Stimulated activated CD8-positive, alpha-beta memory T cell treated with anti-CD3 and anti-CD28 coated beads, Interleukin-2, amount 100 ng/mL, for 48 hours (primary cell): ENCODE measurements at regions not wholly inside any gene's neighbourhood (a gene's known extent, or its start where the extent isn't known, plus 50 kb on each side); places are given as distances from the start of the nearest gene placed in this dataset.

ENCODE experiments used
- DNase-seq, 2 donors: peaks; one replicate each; pipeline ENCODE4 v3.0.0-alpha.2; 2020; ENCODE audit warnings: low read depth in 2 of 2

DNA sequence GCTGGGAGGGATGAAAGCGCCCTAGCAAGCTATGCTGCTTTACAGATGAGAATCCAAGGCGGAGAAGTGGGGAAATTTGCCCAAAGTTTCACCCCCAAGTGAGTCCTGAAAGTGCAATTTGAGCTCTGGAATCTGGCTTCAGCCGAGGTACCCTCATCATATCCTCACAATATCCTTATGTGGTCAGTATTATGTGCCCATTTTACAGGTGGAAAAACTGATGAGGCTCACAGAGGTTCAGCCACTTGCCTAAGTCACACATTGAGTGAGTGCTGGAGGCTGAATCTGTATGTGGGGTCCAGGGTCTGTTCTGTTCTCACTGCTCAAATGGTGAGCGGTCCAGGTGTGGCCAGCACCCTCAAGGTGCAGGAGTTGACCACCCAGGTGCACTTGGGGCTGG lies 85.3 kb downstream of the MATN1 start:
- no peak for DNase-seq

DNA sequence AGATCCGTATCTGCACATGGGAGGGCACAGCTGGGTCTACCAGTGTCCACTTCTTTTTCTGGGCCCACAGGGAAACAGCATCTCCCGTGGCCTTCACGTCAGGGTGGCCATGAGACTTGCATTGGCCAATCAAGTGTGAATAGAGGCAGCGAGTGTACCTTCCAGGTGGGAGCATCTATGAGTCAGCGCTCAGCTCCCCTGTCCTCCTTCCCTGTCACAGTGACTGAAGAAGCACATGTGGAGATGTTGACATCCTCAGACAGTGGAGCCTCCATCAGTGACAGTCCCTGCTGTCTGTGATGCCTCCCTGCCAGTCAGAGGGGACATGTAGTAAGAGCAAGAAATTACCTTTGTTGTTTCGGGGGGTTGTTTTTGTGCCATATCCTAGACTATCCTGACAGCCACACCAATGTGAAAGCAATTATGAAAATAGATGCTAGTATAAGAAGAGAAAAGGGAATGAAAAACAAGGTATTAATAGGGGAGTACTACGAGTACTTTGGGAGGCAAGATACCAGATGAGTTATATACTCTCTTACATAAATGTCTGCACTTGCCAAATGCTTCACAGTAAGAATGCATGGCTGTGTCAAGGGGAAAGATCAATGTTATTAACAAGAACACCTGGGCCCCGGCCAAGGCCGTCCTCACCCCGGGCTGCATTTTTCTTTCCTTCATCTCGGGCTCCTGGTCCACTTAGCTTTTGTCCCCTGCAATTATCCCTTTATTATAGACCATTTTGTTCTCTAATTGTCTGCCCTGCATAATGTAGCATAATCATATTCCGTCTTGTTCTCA lies 86.0 kb downstream of the MATN1 start:
- DNase-seq = no peak

DNA sequence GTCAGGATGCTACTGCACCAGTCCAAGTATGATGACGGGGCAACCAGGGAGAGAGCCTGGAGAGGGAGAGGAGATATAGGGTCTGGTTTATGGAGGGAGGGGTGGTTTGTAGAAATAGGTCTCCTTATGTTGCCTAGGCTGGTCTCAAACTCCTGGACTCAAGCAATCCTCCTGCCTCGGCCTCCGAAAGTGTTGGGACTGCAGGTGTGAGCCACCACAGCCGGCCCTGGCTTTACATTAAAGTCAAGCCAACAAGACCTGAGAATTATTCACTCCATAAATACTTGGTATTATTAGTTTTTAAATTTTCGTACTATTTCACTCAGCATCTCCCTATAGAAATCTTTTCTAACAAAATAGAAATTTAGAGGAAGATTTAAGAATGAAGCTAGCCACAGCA lies 86.8 kb downstream of the MATN1 start:
- DNase-seq = no peak

DNA sequence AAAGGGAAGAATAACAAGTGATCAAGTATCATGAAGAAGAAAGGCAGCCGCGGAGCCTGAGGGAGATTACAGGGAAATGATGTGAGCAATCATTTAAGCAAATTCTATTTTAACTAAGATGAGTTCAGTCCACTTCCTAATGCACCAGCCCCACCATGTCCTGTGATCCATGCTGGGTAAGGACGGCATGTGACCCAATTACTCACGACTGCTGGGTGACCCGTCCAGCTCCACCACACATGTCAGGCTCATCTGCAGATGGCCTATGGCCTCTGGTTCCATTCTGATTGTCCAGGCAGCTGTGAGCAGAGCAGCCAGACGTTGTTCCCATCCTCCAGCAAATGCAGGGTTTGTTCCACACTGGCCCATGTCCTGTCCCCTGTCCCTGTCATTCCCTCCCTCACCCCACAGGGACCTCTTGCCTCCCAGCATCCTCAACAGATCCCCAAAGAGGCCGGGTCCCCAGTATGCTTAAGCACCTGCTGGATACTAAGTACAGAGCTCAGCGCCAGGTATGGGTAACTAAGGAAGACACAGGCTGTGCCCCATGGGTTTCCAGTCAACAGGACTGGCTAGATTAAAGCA lies 87.9 kb downstream of the MATN1 start:
- no peak for DNase-seq

DNA sequence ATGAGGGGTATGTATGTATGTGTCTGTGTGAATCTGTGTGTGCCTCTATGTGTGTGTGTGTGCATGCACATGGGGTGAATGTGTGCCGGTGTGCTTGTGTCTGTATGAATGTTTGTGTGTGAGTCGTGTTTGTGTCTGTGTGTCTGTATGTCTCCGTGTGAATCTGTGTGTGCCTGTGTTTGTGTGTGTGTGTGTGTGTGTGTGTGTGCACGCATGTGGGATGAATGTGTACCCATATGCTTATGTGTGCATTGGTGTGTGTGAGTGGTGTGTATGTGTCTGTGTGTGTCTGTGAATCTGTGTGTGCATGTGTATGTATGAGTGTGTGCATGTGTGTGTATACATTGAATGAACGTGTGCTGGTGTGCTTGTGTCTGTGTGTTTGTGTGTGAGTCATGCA lies 88.9 kb downstream of the MATN1 start:
- no peak for DNase-seq

DNA sequence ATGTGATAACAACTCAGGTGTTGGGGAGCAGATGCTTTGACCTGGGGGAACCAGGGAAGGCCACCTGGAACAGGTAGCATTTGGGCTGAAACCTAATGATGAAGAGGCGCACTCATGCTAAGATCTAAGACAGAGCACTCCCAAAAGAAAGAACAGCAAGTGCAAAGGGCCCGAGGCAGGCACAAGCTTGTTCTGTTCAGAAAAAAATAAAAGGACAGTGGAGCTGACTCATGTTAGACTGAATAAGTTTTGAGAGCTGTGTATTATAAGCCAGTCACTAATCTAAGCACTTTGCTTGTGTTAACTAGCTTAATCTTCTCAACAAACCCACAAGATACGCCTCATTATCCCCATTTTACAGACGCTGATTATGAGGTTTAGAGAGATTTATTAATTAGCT lies 90.1 kb downstream of the MATN1 start:
- DNase-seq = no peak

DNA sequence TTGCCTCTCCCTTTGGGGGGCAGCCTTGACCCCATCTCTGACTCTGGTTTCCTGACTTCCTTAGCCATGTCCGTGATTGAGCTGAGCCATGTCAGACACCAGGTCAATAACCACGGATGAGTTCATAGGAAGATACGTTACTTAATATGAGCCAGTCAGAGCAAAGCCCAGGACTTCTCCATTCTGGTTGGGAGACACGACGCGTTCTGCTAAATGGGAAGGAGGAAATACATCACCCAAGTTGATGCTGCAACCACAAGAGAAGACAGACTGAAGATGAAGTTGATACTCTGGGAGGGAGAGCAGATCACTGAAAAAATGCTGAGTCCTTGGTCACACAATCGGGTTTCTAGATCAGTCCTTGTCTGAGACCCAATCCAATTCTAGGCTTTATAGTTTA lies 90.9 kb downstream of the MATN1 start:
- DNase-seq = no peak

DNA sequence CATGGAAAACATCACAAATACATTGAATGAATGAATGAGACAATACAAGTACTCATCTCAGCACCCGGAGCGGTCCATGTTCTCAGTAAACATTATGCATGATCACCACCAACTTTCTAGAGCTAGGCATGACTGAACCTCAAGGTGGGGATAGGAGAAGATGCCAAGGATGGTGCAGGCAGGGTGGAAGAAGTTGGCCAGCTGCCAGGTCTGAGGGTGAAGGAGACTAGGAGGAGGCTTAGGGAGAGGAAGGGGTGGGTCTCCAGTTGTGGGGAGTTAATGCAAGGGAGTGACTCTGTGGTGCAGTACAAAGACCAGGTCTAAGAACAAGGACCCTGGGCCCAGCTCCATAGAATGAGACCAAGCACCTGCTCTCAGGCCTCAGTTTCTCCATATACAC lies 91.7 kb downstream of the MATN1 start:
- no peak for DNase-seq

DNA sequence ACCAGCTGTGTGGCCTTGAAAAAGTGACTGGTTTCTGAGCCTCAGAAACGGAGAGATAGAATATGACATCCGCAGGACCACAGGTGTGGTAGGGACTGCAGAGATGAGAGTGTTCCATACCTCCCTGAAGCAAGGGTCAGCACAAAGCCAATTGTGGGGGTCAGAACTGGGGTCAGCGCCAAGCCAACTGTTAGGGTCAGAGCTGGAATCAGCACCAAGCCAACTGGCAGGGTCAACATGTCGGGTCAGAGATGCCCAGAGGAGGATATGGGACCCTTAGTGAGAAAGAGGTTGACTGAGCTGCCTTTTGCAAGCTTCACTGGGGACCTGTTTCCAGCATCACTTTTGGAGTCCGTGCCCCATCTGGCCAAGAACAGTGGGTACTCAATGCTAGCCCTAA lies 93.9 kb downstream of the MATN1 start:
- no peak for DNase-seq

DNA sequence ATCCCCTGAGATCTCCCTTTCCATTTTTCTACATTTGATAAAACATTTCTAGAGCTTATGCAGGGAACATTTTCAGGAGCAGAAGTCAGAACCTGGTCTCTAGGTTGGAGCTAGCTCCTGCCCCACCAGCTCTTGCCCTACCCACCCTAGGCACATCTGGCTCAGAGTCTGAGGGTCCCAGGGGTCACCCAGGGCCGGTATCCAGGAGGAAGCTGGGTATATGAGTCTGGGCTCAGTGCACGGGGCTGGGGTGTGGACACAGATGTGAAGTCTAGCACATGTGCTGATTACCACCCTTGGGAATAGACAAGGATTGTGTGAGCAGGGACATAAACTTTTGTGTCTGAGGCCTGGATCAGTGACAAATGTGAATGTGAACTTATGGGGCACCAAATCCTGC lies 95.4 kb downstream of the MATN1 start:
- no peak for DNase-seq

DNA sequence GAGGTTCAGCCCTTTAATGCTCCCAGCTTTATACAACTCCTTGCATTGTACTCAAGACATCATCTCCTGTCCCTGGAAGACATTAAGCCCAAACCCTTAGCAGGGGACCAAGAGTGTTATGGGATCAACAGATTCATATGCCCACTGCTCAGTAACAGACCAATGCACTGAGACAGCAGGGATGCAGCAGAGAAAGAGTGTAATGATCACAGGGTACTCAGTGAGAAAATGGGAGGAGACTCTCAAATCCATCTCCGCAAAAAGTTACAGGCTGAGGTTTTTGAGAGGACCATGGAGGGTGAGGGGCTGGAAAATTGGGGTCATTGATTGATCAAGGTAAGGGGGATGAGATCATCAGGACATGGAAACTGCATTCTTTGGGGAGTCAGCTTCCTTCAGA lies 96.2 kb downstream of the MATN1 start:
- no peak for DNase-seq

DNA sequence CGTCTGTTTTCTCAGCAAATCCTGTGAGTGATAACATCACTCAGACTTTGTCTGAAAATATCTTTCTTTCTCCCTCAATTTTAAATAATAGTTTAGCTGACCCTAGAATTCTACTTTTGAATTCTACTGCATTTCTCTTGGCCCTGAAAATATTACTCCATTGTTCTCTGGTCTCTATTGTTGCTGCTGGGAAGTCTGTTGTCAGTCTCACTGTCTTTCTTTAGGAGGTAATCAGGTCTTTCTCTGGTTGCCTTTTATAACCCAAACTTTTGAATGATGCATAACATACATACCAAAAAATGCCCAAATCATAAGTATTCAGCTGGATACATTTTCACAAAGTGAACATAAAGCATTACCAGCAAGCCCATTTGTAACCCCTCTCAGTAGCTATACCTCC lies 100.0 kb downstream of the MATN1 start:
- no peak for DNase-seq

DNA sequence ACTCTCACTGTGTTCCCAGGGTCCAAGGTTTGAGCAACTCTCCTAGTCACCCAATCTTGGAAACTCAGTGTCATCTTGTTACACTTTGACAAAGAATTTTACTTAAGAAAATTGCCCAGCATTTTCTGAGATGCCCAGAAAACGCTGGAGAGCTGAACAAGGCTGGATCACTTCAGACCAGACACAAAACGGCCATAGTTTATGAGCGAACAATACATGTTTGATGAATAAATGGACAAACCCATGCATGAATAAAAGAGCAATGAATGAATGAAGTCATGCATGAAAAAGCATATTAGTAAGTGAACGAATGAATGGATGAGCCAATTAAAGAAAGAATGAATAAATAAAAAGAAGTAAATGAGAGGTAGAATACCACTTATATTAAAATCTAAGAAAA lies 103.8 kb downstream of the MATN1 start:
- no peak for DNase-seq

DNA sequence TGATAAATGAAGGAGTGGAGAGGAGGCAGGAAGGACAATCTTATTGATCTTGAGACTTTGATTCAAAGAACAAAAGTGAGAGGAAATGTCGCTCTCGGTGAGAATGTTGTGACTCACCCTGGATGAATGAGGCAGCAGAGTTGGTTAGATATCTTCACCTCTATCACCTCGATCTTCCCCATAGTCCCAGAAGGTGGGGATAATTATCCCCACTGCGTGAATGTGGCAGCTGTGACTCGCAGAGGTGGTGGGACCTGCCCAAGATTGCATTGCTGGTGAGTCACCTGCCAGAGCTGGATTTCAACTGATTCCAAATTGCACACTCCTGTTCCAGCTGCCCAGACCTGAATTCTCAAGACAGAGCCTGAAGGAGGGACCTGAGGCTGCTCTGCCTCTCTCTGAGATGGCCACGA lies 105.0 kb downstream of the MATN1 start:
- DNase-seq = no peak

DNA sequence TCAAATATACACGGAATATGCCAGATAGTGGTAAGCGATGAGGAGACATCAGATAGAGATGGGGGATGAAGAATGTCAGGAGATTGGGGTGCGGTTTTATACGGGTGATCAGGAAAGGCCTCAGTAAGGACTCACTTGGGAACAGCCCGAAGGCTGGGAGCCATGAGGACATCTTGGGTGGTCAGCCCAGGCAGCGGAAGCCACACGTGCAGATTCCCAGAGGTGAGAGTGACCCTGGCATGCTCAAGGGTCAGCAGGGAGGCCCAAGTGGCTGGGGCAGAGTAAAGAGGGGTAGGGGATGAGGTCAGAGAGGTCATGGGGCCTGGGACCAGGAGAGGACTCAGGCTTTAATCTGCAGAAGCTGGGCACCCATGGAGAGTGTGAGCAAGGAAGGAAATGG lies 106.6 kb downstream of the MATN1 start:
- no peak for DNase-seq

DNA sequence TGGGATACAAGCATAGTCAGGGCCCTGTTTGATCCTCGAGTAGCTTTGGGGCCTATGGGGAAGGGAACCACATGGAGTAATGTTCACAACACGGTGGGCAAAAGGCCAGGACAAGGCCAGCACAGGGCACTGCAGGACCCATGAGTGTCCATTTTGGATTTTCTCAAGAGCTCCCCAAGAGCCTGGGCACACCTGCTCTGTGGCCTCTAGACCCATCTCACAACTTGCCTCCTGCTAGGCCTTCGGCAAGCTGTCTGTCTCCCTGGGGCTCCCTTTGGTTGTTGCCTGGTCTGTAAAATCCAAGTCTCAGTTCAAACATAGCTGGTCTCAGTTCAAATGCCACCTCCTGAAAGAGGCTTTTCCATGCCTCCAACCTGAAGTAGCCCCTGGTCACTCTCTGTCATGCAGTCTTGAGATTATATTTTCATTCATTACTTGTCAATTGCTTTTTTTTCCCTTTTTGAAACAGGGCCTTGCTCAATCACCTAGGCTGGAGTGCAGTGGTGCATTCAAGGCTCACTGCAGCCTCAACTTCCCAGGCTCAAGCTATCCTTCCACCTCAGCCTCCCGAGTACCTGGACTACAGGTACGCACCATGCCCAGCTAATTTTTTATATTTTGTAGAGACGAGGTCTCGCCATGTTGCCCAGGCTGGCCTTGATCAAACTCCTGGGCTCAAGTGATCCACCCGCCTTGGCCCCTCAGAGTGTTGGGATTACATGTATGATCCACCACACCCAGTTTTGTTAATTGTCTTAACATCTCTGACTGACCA lies 107.4 kb downstream of the MATN1 start:
- no peak for DNase-seq

DNA sequence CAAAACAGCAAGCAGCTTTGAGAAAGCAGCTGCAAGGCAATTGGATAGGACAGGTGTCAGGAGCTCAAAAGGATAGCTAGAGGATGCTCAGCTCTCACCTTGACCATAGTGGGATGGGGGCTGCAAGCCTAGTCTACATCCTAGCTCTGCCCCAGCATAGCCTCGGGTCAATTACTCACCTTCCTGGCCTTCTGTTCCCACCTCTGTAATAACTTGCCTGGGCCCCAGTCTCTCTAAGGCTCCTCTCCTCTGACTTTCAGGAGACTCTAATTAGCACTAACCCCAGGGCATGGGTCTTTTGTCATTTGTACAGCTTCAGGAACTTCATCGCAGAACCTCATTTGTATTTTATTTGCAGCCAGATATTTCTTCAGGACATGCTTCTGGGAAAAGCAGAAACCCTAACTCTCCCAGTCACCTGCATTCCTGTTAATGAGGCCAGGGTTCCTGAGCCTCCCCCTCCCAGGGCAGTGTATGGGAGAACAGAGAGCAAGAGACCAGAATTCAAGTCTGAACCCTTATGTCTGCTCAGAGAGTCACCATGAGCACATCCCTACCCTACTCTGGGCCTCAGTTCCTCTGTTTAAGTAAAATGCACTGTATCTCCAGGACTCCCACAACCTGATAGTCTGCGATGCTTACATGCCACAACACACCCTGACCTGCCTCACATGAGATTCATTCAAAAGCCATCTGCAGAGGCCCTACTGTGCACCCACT lies 108.1 kb downstream of the MATN1 start:
- no peak for DNase-seq

DNA sequence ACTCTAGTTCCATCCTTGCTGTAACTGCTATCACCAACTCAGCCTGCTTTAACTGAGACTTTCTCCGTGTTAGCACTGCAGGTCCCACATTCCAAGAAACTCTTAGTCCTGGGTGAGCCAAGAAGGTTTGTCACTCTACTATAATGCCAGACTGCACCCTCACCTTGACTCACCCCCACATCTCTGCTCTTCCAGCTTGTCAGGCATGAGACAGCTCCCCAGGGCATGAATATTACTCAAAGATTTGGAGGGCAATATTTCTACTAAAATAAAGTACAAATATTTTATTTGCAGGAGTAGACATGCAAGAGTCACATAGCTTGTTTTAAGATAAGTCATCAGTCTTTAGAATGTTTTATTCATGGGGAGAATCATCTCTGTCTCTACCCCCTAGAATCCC lies 110.2 kb downstream of the MATN1 start:
- no peak for DNase-seq

DNA sequence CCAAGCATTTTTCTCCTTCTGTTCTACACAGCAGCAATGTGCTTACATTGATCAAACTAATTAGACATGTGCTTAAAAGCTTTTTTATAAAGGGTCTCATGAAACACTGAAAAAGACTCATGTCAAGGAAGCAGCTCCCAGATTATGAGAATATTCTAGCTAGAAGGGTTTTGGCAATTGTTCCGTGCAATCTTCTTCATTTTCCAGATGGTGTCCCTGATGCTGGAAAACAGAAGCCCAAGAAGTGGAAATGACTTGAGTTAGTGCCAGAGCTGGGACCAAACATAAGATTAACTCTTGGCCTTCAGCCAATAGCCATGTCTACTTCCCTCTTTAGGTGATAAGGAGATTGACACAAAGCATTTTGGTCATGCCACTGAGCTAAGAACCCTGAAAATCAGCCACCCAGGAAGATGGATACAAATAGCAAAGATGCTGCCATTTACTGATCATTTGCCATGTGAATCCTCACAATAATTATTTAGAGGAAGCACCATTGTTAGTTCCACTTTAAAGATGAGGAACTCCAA lies 110.8 kb downstream of the MATN1 start:
- DNase-seq = no peak

DNA sequence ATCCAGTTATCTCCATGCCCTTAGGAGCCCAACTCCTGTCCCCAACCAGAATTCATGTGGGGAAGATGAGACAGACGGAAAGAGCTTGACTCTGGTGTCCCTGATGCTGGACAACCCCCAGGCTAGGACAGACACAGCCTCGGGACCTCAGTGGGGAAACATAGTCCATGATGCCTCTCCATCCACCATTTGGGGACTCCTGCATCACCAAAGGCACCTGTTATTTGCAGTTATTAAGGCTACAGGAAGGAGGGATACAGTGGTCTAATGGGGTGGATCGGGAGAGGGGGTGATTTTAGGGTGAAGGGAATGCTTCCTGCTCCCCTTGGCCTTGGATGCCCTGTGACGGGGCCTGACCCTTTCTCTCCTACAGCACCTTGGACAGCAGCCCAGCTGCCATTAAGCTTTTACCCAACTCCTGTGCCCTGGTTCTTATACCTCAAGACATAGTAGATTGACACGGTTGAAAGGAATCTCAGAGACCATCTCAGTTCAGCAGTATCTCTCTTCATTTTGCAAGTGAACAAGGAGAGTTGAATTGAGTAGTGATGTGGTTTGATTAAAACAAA lies 111.6 kb downstream of the MATN1 start:
- DNase-seq = no peak

DNA sequence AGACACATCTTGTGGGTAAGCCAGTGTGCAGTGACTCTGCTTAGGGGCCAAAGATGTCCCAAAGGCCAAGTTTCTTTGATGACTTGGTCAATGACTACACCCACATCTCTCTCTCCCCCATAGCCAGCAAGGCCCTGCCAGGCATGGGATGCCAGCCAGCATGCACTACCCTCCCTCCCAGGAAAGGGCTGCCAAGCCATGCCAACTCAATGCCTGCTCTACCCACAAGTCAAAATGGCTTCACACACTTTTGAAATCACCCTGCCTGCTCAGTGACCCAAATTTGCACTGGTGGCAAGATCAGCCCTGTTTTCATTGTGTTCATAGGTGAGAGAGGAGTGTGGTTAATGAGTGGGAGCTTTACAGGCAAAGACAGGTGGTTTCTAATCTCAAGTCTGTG lies 112.5 kb downstream of the MATN1 start:
- no peak for DNase-seq

DNA sequence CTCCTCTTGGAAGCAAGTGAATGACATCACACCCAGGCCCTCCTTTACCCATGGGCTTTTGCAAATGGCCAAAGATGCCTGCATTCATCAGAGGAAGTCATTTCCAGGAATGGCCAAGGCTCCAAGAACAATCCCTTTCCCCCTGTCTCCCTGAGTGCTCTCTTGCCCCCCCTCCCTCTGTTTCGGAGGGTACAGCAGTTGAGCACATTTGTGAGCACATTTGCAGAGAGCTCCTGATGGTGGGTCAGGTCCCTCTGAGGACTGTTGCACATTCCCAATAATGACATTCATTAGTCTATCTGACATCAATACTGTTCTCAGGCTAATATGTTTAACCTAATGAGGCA lies 113.4 kb downstream of the MATN1 start:
- DNase-seq = no peak
